GM21526 (cell line): ENCODE measurements at regions not wholly inside any gene's neighbourhood (a gene's known extent, or its start where the extent isn't known, plus 50 kb on each side); places are given as distances from the start of the nearest gene placed in this dataset.

Experiments used
- ATAC-seq: cut with Tn5 transposase; IDR thresholded peaks from one replicate; pipeline ENCODE4 v1.9.1; 2021; ENCODE audit warnings: moderate library complexity; ENCODE audit not compliant: unreplicated experiment, low FRiP score

GRCh38 chr7:119343289-119343688 is 929.7 kb upstream of the KCND2 start:
- no peak for ATAC-seq

DNA sequence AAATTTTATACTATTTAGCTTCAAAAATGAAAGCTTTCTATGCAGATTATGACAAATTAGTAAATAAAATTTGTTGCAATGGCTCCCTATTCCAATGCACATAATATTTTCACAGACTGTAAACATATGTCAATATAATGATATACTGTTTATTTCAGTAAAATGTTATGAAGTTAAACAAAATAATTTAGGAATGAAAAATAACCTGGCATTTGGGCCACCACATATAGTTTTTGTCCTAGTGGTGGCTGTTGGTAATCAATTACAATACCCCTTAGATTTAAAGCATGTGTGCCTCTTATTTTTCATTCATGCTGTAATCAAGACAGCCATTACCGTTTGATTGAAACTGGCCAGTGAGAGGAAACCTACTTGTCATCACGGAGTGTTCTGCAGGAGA is 928.5 kb upstream of the KCND2 start:
- no peak for ATAC-seq

- ATAC-seq: no peak
Observed at GRCh38 chr7:119348491-119348890, 924.5 kb upstream of the KCND2 start.

DNA sequence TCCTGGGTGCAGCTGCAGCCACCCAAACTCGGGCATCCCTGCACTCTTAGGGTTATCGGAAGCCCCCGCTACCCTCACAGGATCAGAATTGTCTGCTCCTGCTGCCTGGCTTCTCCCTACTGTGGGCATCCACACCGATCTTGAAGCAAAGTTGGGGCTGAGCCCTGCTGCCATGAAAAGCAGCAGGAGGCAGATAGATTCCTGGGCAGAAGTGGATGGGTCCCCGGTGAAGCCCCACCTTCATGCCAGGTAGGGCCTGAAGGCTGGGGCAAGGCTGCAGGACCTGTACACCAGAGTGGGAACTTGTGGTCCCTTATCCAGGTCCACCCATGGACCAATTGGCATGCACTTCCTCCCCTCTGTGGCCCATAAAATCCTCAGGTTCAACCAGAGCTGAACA is 922.6 kb upstream of the KCND2 start:
- ATAC-seq: no peak

DNA sequence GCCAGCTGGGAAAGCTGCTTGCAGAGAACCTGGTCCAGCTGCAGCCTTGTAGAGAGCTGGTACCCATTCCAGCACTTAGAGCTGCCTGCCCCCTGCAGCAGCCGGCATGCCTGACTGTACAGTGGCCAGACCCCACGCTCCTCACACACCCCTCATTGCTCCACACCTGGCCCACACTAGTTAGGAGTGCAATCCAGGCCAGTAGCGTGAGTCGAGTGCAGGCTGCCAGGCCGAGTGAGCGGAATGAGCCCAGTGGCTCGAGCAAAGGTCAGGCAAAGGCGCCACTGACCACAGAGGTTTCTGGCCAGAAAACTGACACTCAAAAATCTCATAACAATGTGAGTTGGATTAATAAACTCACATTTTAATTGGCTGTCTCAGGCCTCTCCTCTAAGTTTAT is 921.7 kb upstream of the KCND2 start:
- ATAC-seq: no peak

- no peak for ATAC-seq
Observed at GRCh38 chr7:119374436-119374835, 898.5 kb upstream of the KCND2 start.

- no peak for ATAC-seq
Observed at GRCh38 chr7:119377861-119378260, 895.1 kb upstream of the KCND2 start.

DNA sequence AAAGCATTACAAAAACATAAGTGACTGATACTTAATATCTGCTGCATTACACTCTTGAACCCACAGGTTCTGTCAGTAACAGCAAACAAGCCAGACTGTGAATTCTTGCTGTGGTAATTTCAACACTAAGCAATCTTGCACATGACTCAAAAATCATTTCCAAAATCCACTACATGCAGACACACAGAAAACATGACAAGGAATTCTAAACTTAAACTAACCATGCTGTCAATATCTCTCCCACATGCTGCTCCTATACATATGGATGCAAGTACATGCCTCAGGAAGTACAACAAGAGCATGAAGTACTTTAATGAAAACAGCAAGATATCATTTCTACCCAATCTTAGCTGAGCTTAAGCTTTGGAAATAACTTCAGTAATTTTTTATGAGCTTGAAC is 890.2 kb upstream of the KCND2 start:
- ATAC-seq: no peak

GRCh38 chr7:119395024-119395423 is 878.0 kb upstream of the KCND2 start:
- no peak for ATAC-seq

DNA sequence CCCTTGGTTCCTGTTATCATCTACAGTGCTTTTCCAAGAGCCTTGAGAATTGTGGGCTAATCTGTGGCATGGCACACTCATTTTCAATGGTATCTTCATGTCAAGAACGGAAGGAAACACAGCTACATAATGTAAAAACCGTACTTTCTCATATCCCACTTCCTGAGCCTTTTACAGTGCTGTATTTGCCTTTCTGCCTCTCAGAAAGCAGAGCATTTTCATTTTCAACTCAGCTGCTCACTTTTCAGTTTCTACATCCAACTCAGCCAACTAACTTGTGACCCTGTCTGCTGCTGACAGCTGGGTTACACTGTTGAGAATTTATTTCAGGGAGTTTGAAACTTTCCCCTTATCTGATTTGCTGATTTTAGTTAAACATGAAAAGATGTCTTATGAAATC is 875.8 kb upstream of the KCND2 start:
- ATAC-seq: peak; percentile 95

- no peak for ATAC-seq
Observed at GRCh38 chr7:119408596-119408995, 864.4 kb upstream of the KCND2 start.

DNA sequence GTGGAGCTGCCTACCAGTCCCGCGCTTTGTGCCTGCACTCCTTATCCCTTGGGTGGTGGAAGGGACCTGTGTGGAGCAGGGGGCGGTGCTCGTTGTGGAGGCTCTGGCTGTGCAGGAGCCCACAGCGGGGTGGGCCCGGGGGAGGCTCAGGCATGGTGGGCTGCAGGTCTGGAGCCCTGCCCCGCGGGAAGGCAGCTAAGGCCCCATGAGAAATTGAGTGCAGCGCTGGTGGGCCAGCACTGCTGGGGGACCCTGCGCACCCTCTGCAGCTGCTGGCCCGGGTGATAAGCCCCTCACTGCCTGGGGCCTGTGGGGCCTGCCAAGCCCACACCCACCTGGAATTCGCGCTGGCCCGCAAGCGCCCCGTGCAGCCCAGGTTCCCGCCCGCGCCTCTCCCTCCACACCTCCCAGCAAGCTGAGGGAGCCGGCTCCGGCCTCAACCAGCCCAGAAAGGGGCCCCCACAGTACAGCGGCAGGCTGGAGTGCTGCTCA is 859.6 kb upstream of the KCND2 start:
- no peak for ATAC-seq

GRCh38 chr7:119415682-119416081 is 857.3 kb upstream of the KCND2 start:
- no peak for ATAC-seq

DNA sequence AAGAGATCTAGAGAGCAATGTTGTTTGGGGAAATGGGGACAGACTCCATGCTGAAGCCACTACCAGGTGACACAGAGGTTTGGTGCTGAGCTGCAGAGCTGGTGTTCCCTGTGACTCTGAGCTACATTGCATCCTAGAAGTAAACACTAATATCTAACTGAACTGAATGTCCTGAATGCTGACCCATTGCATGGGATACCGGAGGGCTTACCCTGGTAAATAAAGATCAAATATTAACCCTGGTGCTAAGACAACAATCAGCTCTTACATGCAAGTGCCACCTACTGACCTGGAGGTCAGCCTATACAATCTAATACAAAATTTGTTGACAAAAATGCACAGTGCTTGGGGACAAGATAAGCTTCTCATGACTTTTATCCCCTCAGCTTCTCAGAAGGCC is 851.3 kb upstream of the KCND2 start:
- no peak for ATAC-seq

DNA sequence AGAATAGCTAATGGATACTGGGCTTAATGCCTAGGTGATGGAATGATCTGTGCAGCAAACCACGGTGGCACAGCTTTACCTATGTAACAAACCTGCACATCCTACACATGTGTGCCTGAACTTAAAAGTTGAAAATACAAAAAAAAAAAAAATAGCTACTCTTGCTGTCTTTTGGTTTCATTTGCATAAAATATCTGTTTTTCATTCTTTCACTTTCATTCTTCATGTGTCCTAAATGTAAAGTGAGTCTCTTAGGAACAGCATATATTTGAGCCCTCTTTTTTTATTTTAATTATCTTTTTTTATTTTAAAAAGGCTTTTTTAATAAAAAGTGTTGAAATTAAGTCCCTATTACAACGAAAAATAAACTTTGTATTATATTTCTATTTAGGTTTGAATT is 836.1 kb upstream of the KCND2 start:
- ATAC-seq: no peak

DNA sequence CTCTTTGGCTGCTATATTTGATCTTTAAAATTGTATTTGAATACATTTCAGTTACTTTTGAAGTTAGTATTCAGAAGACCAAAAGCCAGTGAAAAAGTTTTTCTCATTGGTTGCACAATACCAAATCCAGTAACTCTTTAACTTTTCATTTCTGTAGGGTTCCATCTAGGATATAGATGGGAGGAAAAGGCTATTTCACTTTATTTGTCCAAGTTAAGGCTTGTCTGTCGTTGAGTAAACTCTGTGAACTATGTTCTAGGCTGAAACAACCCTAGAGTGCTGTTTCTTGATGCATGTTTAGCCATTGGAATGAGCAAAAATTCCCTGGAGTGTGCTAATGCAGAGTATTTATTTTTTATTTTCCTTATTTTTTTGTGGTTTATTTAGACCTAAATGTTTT is 834.7 kb upstream of the KCND2 start:
- no peak for ATAC-seq

DNA sequence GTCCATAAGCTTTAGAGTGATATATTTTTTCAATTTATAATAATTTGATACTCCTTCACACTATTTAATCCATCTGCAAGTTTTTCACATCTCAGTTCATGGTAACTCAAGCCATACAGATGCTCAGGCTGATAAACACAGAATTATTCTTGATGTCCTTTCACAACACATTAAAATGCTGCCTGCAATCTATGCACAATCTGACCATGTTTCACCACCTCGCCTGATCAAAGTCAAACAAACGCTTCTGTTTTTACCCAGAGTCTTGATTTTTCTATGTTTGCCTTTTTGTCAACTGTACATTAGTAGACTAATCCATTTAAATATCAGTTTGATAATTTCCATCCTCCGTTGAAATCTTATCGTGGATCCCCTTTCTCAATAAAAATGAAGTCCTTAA is 833.8 kb upstream of the KCND2 start:
- ATAC-seq: no peak

- no peak for ATAC-seq
Observed at GRCh38 chr7:119452401-119452800, 820.6 kb upstream of the KCND2 start.

- ATAC-seq: no peak
Observed at GRCh38 chr7:119465798-119466305, 807.1 kb upstream of the KCND2 start.

DNA sequence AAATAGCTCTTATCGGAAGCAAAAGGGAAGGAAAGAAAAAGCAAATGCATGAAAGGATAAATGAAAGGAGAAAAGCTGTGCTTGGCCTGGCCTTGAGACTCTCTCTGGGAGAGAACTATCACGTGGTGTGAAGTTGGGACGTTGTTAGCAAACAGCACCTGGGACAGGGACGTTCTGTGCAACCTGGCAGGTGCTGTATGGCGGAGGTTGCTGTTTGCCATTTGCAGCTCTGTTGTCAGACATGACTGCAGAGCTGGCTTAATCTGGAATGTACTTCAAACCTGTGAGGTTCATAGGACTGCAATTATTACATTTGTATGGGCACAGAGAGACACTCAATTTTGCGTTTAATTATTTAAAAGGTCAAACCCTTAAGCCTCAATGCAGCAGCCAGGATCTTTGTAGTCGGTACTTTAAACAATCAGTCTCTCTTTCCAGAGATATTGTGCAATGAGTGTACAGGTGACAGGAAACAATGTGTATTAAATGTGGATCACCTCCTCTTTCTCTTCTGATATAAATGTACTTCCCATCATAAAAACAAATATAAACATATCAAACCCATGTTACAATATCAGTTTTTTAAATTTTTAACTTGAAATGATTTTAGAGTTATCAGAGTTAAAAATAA is 800.5 kb upstream of the KCND2 start:
- ATAC-seq: no peak

DNA sequence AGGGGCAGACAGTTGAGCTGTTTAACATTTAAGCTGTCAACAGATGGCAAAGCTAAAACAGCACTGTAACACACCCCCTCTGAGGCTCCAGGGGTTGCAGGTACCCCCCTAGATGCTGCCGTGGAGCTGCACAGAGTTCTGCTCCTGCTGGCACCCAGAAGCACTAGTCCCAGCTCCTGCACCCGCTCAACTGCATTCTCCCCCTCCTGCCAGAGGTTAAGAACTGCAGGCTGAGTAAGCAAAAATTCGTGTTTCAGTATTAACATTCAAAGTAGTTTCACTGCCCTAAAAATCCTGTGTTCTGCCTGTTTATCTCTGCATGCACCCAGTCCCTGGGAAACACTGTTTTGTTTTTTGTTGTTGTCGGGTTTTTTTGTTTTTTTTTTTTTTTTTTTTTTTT is 790.8 kb upstream of the KCND2 start:
- ATAC-seq: peak; percentile 99

DNA sequence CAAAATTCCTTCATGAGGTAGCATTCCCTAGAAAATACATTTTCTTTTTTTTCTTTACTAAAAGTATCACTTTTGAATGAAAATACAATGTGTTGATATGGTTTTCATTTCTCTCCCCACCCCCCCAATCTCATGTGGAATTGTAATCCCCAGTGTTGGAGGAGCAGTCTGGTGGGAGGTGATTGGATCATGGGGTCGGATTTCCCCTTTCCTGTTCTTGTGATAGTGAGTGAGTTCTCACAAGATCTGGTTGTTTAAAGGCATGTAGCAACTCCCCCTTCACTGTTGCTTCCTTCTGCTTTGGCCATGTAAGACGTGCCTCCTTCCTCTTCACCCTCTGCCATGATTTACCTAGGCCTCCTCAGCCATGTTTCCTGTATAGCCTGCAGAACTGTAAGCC is 790.3 kb upstream of the KCND2 start:
- ATAC-seq: no peak

GRCh38 chr7:119483364-119483763 is 789.6 kb upstream of the KCND2 start:
- no peak for ATAC-seq
